NCI-H1048 (cell line): ENCODE measurements at regions not wholly inside any gene's neighbourhood (a gene's known extent, or its start where the extent isn't known, plus 50 kb on each side); places are given as distances from the start of the nearest gene placed in this dataset.

ENCODE experiments used
- DNase-seq: peaks from one replicate; lab custom pipeline; 2025; lab: John Stamatoyannopoulos, UW

GRCh38 chr6:9481292-9482029 lies 933.4 kb downstream of the TFAP2A start:
- no peak for DNase-seq

GRCh38 chr6:9468277-9468676 lies 946.6 kb downstream of the TFAP2A start:
- no peak for DNase-seq

- no peak for DNase-seq
Observed at GRCh38 chr6:9467741-9468140, 947.1 kb downstream of the TFAP2A start.

GRCh38 chr6:9464583-9464982 lies 950.3 kb downstream of the TFAP2A start:
- no peak for DNase-seq

- no peak for DNase-seq
Observed at GRCh38 chr6:9463311-9463710, 951.6 kb downstream of the TFAP2A start.

GRCh38 chr6:9461188-9461587 lies 953.7 kb downstream of the TFAP2A start:
- no peak for DNase-seq

GRCh38 chr6:9458424-9458823 lies 956.5 kb downstream of the TFAP2A start:
- DNase-seq: no peak

- DNase-seq: no peak
Observed at GRCh38 chr6:9455864-9456658, 958.8 kb downstream of the TFAP2A start.

GRCh38 chr6:9439621-9440330 lies 975.1 kb downstream of the TFAP2A start:
- DNase-seq: no peak

GRCh38 chr6:9437836-9438235 lies 977.0 kb downstream of the TFAP2A start:
- DNase-seq: no peak

- no peak for DNase-seq
Observed at GRCh38 chr6:9435281-9435680, 979.6 kb downstream of the TFAP2A start.

- no peak for DNase-seq
Observed at GRCh38 chr6:9431945-9432344, 982.9 kb downstream of the TFAP2A start.

- no peak for DNase-seq
Observed at GRCh38 chr6:9428421-9429172, 986.3 kb downstream of the TFAP2A start.

GRCh38 chr6:9422138-9422537 lies 986.8 kb upstream of the SLC35B3 start:
- DNase-seq: no peak

GRCh38 chr6:9420316-9421015 lies 985.1 kb upstream of the SLC35B3 start:
- no peak for DNase-seq

GRCh38 chr6:9417400-9417799 lies 982.1 kb upstream of the SLC35B3 start:
- no peak for DNase-seq

GRCh38 chr6:9412951-9413559 lies 977.7 kb upstream of the SLC35B3 start:
- DNase-seq: no peak

GRCh38 chr6:9409126-9409525 lies 973.8 kb upstream of the SLC35B3 start:
- no peak for DNase-seq

- DNase-seq: no peak
Observed at GRCh38 chr6:9408402-9409117, 973.2 kb upstream of the SLC35B3 start.

GRCh38 chr6:9405825-9406224 lies 970.5 kb upstream of the SLC35B3 start:
- DNase-seq: no peak
